HCT116 (cell line): ENCODE measurements at regions not wholly inside any gene's neighbourhood (a gene's known extent, or its start where the extent isn't known, plus 50 kb on each side); places are given as distances from the start of the nearest gene placed in this dataset.

Experiments used
- ATAC-seq: fragments of 200-7000 bp; cut with Tn5 transposase; 2 replicates; pipeline ENCODE4 v1.9.1; 2020; ENCODE audit warnings: mild to moderate bottlenecking, moderate library complexity
- BruUV-seq: library from RNA; stranded (reverse); fragments of 400-500 nt; replicated peaks from 2 replicates; lab custom pipeline; 2021; lab: Mats Ljungman, UMichigan
- CTCF ChIA-PET: fragments of 300-600 bp; sonication (Branson Sonifier 250); formaldehyde crosslinking; loops from one replicate; lab custom pipeline; 2021; ENCODE audit warnings: antibody characterized with exemption; lab: Charles Lee
- POLR2A ChIA-PET: fragments of 300-600, 350-600 bp; sonication (Branson Sonifier 250); formaldehyde crosslinking; loops from one replicate; lab custom pipeline; 2021; ENCODE audit warnings: antibody characterized with exemption; lab: Charles Lee
- RAD21 ChIA-PET, 2 experiments: fragments of 300-600 bp; sonication (Branson Sonifier 250); formaldehyde crosslinking; loops; one replicate each; lab custom pipeline; 2023; ENCODE audit warnings: low total read pairs in 2 of 2; ENCODE audit not compliant: uncharacterized antibody in 2 of 2, unreplicated experiment in 2 of 2, low non-redundant PET in 1 of 2; lab: Charles Lee
- DNase-seq: peaks from one replicate; pipeline ENCODE4 v3.0.0-alpha.2; 2010; ENCODE audit warnings: low read depth, low spot score
- H2AFZ ChIP-seq: fragments of 200-600 bp; shearing (Covaris generic), sonication (generic); 2 replicates; pipeline ENCODE4 v1.6.1; 2017; ENCODE audit warnings: low read depth, mixed run types, mixed read lengths, antibody characterized with exemption, low read length; ENCODE audit not compliant: poor library complexity, severe bottlenecking
- H3K27ac ChIP-seq: 2 replicates; pipeline ENCODE4 v1.5.1; 2012; ENCODE audit warnings: low read depth, low read length
- H3K27me3 ChIP-seq: fragments of 200-600 bp; sonication (generic); 2 replicates; pipeline ENCODE4 v1.6.1; 2016; ENCODE audit warnings: mixed run types, low read length, mixed read lengths; ENCODE audit not compliant: insufficient read depth
- H3K36me3 ChIP-seq, 2 experiments: fragments of 200-500 bp in 1 of 2; fragments of 200-600 bp in 1 of 2; sonication (Bioruptor generic) in 1 of 2; sonication (generic) in 1 of 2; 2 replicates each; pipeline versions ENCODE4 v1.5.1 to v1.6.1; 2014 to 2016; ENCODE audit warnings: low read length in 2 of 2, inconsistent platforms in 1 of 2, mixed read lengths in 1 of 2, mixed run types in 1 of 2; ENCODE audit not compliant: insufficient read depth in 2 of 2, control insufficient read depth in 1 of 2
- H3K4me1 ChIP-seq, 2 experiments: fragments of 200-600 bp in 1 of 2; sonication (generic) in 1 of 2; 2 replicates each; pipeline versions ENCODE4 v1.5.1 to v1.6.1; 2012 to 2017; ENCODE audit warnings: low read length in 2 of 2, inconsistent platforms in 1 of 2, mild to moderate bottlenecking in 1 of 2, mixed read lengths in 1 of 2, mixed run types in 1 of 2, moderate library complexity in 1 of 2; ENCODE audit not compliant: insufficient read depth in 2 of 2, control insufficient read depth in 1 of 2
- H3K4me2 ChIP-seq: fragments of 200-600 bp; sonication (generic); 2 replicates; pipeline ENCODE4 v1.6.1; 2017; ENCODE audit warnings: mixed run types, low read length, mixed read lengths
- H3K4me3 ChIP-seq, 2 experiments: fragments of 200-600 bp in 1 of 2; sonication (generic) in 1 of 2; replicated peaks in 1 of 2; 2 replicates each; pipeline ENCODE4 v1.5.1; 2011 to 2016; ENCODE audit warnings: low read length in 2 of 2, control low read depth in 1 of 2, low read depth in 1 of 2, mild to moderate bottlenecking in 1 of 2, mixed read lengths in 1 of 2, mixed run types in 1 of 2
- H3K79me2 ChIP-seq: fragments of 200-600 bp; sonication (generic); 2 replicates; pipeline ENCODE4 v1.6.1; 2017; ENCODE audit warnings: mild to moderate bottlenecking, mixed run types, low read length, moderate library complexity, mixed read lengths; ENCODE audit not compliant: insufficient read depth
- H3K9ac ChIP-seq: fragments of 200-600 bp; sonication (generic); 2 replicates; pipeline ENCODE4 v1.6.1; 2016; ENCODE audit warnings: low read length, mixed read lengths
- H3K9me2 ChIP-seq: fragments of 200-600 bp; sonication (generic), shearing (Covaris generic); 2 replicates; pipeline ENCODE4 v1.6.1; 2017; ENCODE audit warnings: mixed run types, mild to moderate bottlenecking, moderate library complexity; ENCODE audit not compliant: insufficient read depth
- H3K9me3 ChIP-seq, 2 experiments: fragments of 200-500 bp in 1 of 2; fragments of 200-600 bp in 1 of 2; sonication (Bioruptor generic) in 1 of 2; sonication (generic) in 1 of 2; 2 replicates each; pipeline ENCODE4 v1.6.1; 2014 to 2017; ENCODE audit warnings: low read length in 2 of 2, mixed read lengths in 2 of 2, inconsistent platforms in 1 of 2, low read depth in 1 of 2, mild to moderate bottlenecking in 1 of 2, mixed run types in 1 of 2, moderate library complexity in 1 of 2; ENCODE audit not compliant: control insufficient read depth in 1 of 2, insufficient read depth in 1 of 2
- H4K20me1 ChIP-seq: fragments of 200-600 bp; sonication (generic), shearing (Covaris generic); 2 replicates; pipeline ENCODE4 v1.6.1; 2017; ENCODE audit warnings: mixed run types, mild to moderate bottlenecking, moderate library complexity; ENCODE audit not compliant: insufficient read depth
- CEBPB ChIP-seq: IDR thresholded peaks from 2 replicates; pipeline ENCODE4 v1.6.1; 2012; ENCODE audit warnings: low read depth
- EZH2 ChIP-seq: fragments of 200-600 bp; sonication (generic); IDR thresholded peaks from 2 replicates; pipeline ENCODE4 v1.6.1; 2017; ENCODE audit warnings: antibody characterized with exemption, mixed run types
- EZH2phosphoT487 ChIP-seq: fragments of 200-600 bp; IDR thresholded peaks from 2 replicates; pipeline ENCODE4 v1.6.1; 2018; ENCODE audit warnings: antibody characterized with exemption, borderline replicate concordance
- JUND ChIP-seq: IDR thresholded peaks from 2 replicates; pipeline ENCODE4 v1.6.1; 2012
- MAX ChIP-seq: IDR thresholded peaks from 2 replicates; pipeline ENCODE4 v1.6.1; 2012
- POLR2AphosphoS5 ChIP-seq: IDR thresholded peaks from 2 replicates; pipeline ENCODE4 v1.6.1; 2011; ENCODE audit warnings: mild to moderate bottlenecking, low read depth, low read length, moderate library complexity
- SIN3A ChIP-seq: IDR thresholded peaks from 2 replicates; pipeline ENCODE4 v1.6.1; 2012; ENCODE audit warnings: low read depth
- SP1 ChIP-seq: IDR thresholded peaks from 2 replicates; pipeline ENCODE4 v1.6.1; 2012; ENCODE audit warnings: low read depth
- SRF ChIP-seq: IDR thresholded peaks from 2 replicates; pipeline ENCODE4 v1.6.1; 2012; ENCODE audit warnings: low read depth
- TCF7L2 ChIP-seq: IDR thresholded peaks from 2 replicates; pipeline ENCODE4 v1.7.0; 2011; ENCODE audit warnings: borderline replicate concordance, inconsistent platforms; ENCODE audit not compliant: insufficient read depth, insufficient read length; ENCODE audit errors: extremely low read depth
- YY1 ChIP-seq: IDR thresholded peaks from 2 replicates; pipeline ENCODE4 v1.6.1; 2011; ENCODE audit warnings: low read length, low read depth, moderate library complexity, mild to moderate bottlenecking; ENCODE audit not compliant: insufficient replicate concordance; ENCODE audit errors: extremely low read depth
- ZBTB33 ChIP-seq: IDR thresholded peaks from 2 replicates; pipeline ENCODE4 v1.6.1; 2011; ENCODE audit warnings: mild to moderate bottlenecking, low read length, moderate library complexity; ENCODE audit not compliant: insufficient replicate concordance; ENCODE audit errors: extremely low read depth
- intact Hi-C: fragments of 100-400 bp; cut with micrococcal nuclease; formaldehyde crosslinking; loops from 2 replicates; pipeline ENCODE4 v1.10.0; 2022

DNA sequence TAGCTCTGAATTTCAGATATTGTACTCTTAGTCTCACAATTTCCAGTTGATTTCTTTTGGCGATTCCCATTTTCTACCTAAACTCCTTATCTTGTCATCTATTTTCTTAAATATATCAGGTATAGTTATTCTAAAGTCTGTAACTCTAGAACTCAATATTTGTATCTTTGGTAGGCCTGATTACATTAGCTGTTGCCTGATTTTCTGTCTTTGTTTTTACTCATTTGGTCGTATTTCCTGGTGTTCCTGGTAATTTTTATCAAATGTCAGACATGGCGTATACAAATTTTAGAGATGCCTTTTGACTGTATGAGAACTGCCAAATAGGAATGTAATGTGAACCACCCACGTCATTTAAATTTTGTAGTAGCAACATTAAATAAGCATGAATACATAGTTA is 266.7 kb downstream of the ZNF536 start:
- Histone ChIP-seq H3K36me3 (no peaks in the 10 kb centered on the region), H3K4me1 (no peaks in the 10 kb centered on the region), H3K9ac (no peak overlapping the region), H4K20me1 (no peaks in the 10 kb centered on the region), H3K9me3 (no peaks in the 10 kb centered on the region), H3K27me3 (no peaks in the 10 kb centered on the region), H3K4me2 (no peak overlapping the region), H2AFZ (no peak overlapping the region), H3K9me2 (no peaks in the 10 kb centered on the region), H3K79me2 (no peaks in the 10 kb centered on the region), H3K27ac (no peak overlapping the region), H3K4me3 (no peak overlapping the region)
- ChIA-PET RAD21 (no interaction called here), CTCF (no interaction called here), POLR2A (no interaction called here)
- DNase-seq (no peak), ATAC-seq (no peak)
- intact Hi-C loops = no loop called here
- BruUV-seq = no TSS peak
- TF ChIP-seq TCF7L2 = no peak
- no peak for TF ChIP-seq SRF
- TF ChIP-seq EZH2phosphoT487 = no peak
- TF ChIP-seq ZBTB33 = no peak
- TF ChIP-seq JUND = no peak
- no peak for TF ChIP-seq CEBPB
- TF ChIP-seq YY1 = no peak

DNA sequence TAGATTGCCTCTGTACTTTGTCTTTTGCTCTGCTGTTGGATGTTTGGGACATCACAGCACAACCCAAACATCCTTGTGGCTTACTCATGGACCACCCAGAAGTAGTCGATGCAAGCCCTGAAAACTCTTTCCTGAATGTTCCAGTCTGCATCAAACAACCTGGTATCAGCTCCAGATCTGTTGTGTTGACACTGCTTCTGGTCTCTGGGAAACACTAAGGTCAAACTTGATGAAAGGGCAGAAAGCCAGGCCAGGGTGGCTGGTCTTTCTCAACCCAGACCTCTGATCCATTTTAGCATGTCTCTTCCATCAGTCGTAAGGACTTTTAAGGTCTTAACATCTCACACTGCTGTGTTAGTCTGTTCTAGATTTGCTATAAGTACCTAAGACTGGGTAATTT is 265.7 kb downstream of the ZNF536 start:
- H3K27me3 ChIP-seq = no peaks in the 10 kb centered on the region
- no peaks in the 10 kb centered on the region for H4K20me1 ChIP-seq
- H3K4me2 ChIP-seq = no peak overlapping the region
- H3K9ac ChIP-seq = no peak overlapping the region
- no peaks in the 10 kb centered on the region for H3K36me3 ChIP-seq
- ATAC-seq (no peak), DNase-seq (no peak)
- TF ChIP-seq EZH2phosphoT487 (no peak), POLR2AphosphoS5 (no peak), MAX (no peak), CEBPB (no peak), SRF (no peak), SP1 (no peak), SIN3A (no peak), YY1 (no peak), EZH2 (no peak)
- no peaks in the 10 kb centered on the region for H3K79me2 ChIP-seq
- BruUV-seq = no TSS peak
- no peak overlapping the region for H2AFZ ChIP-seq
- POLR2A ChIA-PET = no interaction called here
- CTCF ChIA-PET = no interaction called here
- no peaks in the 10 kb centered on the region for H3K9me2 ChIP-seq
- no peaks in the 10 kb centered on the region for H3K9me3 ChIP-seq
- RAD21 ChIA-PET = no interaction called here
- H3K4me3 ChIP-seq = no peak overlapping the region
- no peak overlapping the region for H3K27ac ChIP-seq
- intact Hi-C loops = no loop called here
- no peaks in the 10 kb centered on the region for H3K4me1 ChIP-seq
